B cell (primary cell): ENCODE measurements at regions not wholly inside any gene's neighbourhood (a gene's known extent, or its start where the extent isn't known, plus 50 kb on each side); places are given as distances from the start of the nearest gene placed in this dataset.

Source experiments
- ATAC-seq: fragments of 200-7000 bp; cut with Tn5 transposase; one replicate; pipeline ENCODE4 v1.10.0; 2021; ENCODE audit warnings: low read depth, mild to moderate bottlenecking, moderate number of reproducible peaks, moderate library complexity
- CTCF ChIA-PET: fragments of 350-600 bp; sonication (Branson Sonifier 250); formaldehyde crosslinking; loops from one replicate; lab custom pipeline; 2021; ENCODE audit warnings: antibody characterized with exemption, inconsistent platforms; lab: Charles Lee
- POLR2A ChIA-PET: fragments of 350-600 bp; sonication (Branson Sonifier 250); formaldehyde crosslinking; loops from one replicate; lab custom pipeline; 2021; ENCODE audit warnings: antibody characterized with exemption; lab: Charles Lee
- DNase-seq: peaks from one replicate; pipeline ENCODE4 v3.0.0; 2013
- H2AFZ ChIP-seq: 2 replicates; pipeline ENCODE4 v1.6.1; 2012; ENCODE audit warnings: mild to moderate bottlenecking, low read depth, low read length; ENCODE audit not compliant: insufficient read depth, poor library complexity, severe bottlenecking
- H3K27ac ChIP-seq, 2 donors: 1 replicate in 1 of 2; 2 replicates in 1 of 2; pipeline ENCODE4 v1.5.1; 2012 to 2013; ENCODE audit warnings: low read length in 2 of 2, mild to moderate bottlenecking in 2 of 2, moderate library complexity in 1 of 2
- H3K27me3 ChIP-seq, 4 experiments: fragments of 200-600 bp in 1 of 4; sonication (generic) in 1 of 4; replicated peaks in 1 of 4; 1 replicate in 2 of 4; 2 replicates in 2 of 4; pipeline versions ENCODE4 v1.6.1 to v1.7.0; 2013 to 2016; ENCODE audit warnings: low read length in 3 of 4, mild to moderate bottlenecking in 2 of 4, mixed read lengths in 1 of 4, moderate library complexity in 1 of 4; ENCODE audit not compliant: insufficient read depth in 4 of 4, control insufficient read depth in 3 of 4; ENCODE audit errors: control extremely low read depth in 1 of 4
- H3K36me3 ChIP-seq, 2 experiments: replicated peaks in 1 of 2; 1 replicate in 1 of 2; 2 replicates in 1 of 2; pipeline versions ENCODE4 v1.6.1 to v1.7.1; 2013; ENCODE audit warnings: low read length in 1 of 2; ENCODE audit not compliant: insufficient read depth in 2 of 2, control insufficient read depth in 1 of 2; ENCODE audit errors: control extremely low read depth in 1 of 2, extremely low read depth in 1 of 2
- H3K4me1 ChIP-seq, 2 donors: fragments of 200-600 bp in 1 of 2; sonication (generic) in 1 of 2; 1 replicate in 1 of 2; 2 replicates in 1 of 2; pipeline versions ENCODE4 v1.5.1 to v1.6.1; 2013 to 2017; ENCODE audit warnings: low read length in 2 of 2; ENCODE audit not compliant: control insufficient read depth in 2 of 2, insufficient read depth in 2 of 2
- H3K4me2 ChIP-seq: replicated peaks from 2 replicates; pipeline ENCODE3; 2012; ENCODE audit warnings: mild to moderate bottlenecking, low read depth, low read length; ENCODE audit not compliant: poor library complexity, severe bottlenecking
- H3K4me3 ChIP-seq, 5 experiments: fragments of 200-600 bp in 1 of 5; sonication (generic) in 1 of 5; 1 replicate in 3 of 5; 2 replicates in 2 of 5; pipeline versions ENCODE4 v1.5.1 to v1.7.0; 2011 to 2016; ENCODE audit warnings: low read length in 4 of 5, mild to moderate bottlenecking in 4 of 5, low read depth in 2 of 5, control low read depth in 1 of 5, moderate library complexity in 1 of 5; ENCODE audit not compliant: insufficient read depth in 1 of 5; ENCODE audit errors: control extremely low read depth in 1 of 5, extremely low read depth in 1 of 5
- H3K79me2 ChIP-seq: fragments of 200-600 bp; sonication (generic); one replicate; pipeline ENCODE4 v1.6.0; 2016; ENCODE audit warnings: low read length; ENCODE audit not compliant: control insufficient read depth, insufficient read depth
- H3K9ac ChIP-seq: fragments of 200-600 bp; sonication (generic); 2 replicates; pipeline ENCODE4 v1.6.1; 2017; ENCODE audit warnings: mild to moderate bottlenecking, low read length, moderate library complexity
- H3K9me3 ChIP-seq, 3 donors: one replicate each; pipeline versions ENCODE4 v1.6.1 to v1.7.1; 2013; ENCODE audit warnings: low read length in 2 of 3; ENCODE audit not compliant: control insufficient read depth in 2 of 3, insufficient read depth in 1 of 3; ENCODE audit errors: control extremely low read depth in 1 of 3
- H4K20me1 ChIP-seq: 2 replicates; pipeline ENCODE4 v1.6.0; 2012; ENCODE audit warnings: mild to moderate bottlenecking, low read length; ENCODE audit not compliant: insufficient read depth, control insufficient read depth, poor library complexity, severe bottlenecking
- H3K27ac Mint-ChIP-seq: one replicate; pipeline ENCODE4 v1.8.0; 2021; ENCODE audit warnings: mixed read lengths
- H3K27me3 Mint-ChIP-seq: one replicate; pipeline ENCODE4 v1.8.0; 2021; ENCODE audit warnings: mixed read lengths
- H3K4me1 Mint-ChIP-seq: one replicate; pipeline ENCODE4 v1.8.0; 2021; ENCODE audit warnings: mixed read lengths
- H3K4me3 Mint-ChIP-seq: one replicate; pipeline ENCODE4 v1.8.0; 2021; ENCODE audit warnings: mixed read lengths
- H3K9me3 Mint-ChIP-seq: one replicate; pipeline ENCODE4 v1.8.0; 2022; ENCODE audit warnings: mixed read lengths; ENCODE audit not compliant: insufficient read depth
- CTCF ChIP-seq: fragments of 200-600 bp; IDR thresholded peaks from one replicate; pipeline ENCODE4 v1.8.0; 2022; ENCODE audit warnings: antibody characterized with exemption, mild to moderate bottlenecking
- EZH2 ChIP-seq: IDR thresholded peaks from 2 replicates; pipeline ENCODE4 v1.6.1; 2012; ENCODE audit warnings: borderline replicate concordance, low read depth, mild to moderate bottlenecking, moderate library complexity, low read length; ENCODE audit not compliant: insufficient read depth, poor library complexity, severe bottlenecking
- WGBS: methylation state at CpG from one replicate; pipeline ENCODE4 v1.1.5; 2013; ENCODE audit warnings: missing lambda C conversion rate; ENCODE audit not compliant: insufficient coverage; 5-methylcytosine and 5-hydroxymethylcytosine counted together
- intact Hi-C: fragments of 100-400 bp; cut with micrococcal nuclease; formaldehyde crosslinking; loops from one replicate; pipeline ENCODE4 v1.10.0; 2022

GRCh38 chr9:129518074-129518473, 102.8 kb downstream of the C9orf50 start:
- H3K79me2 ChIP-seq, result no peaks in the 10 kb centered on the region
- ChIA-PET POLR2A (no interaction called here), CTCF (no interaction called here)
- intact Hi-C loops, result no loop called here
- no peaks in the 10 kb centered on the region for H3K4me1 ChIP-seq
- no peaks in the 10 kb centered on the region for H3K36me3 ChIP-seq
- no peak overlapping the region for H3K4me3 Mint-ChIP-seq
- H3K27ac ChIP-seq, result no peak overlapping the region
- peaks cover 0 to 42% (median 25%) of the 10 kb centered on the region in 3 donors for H3K9me3 ChIP-seq
- no peaks in the 10 kb centered on the region for H3K4me1 Mint-ChIP-seq
- H3K9me3 Mint-ChIP-seq, result peaks cover 14% of the 10 kb centered on the region
- H3K27me3 ChIP-seq, result no peaks in the 10 kb centered on the region
- H2AFZ ChIP-seq, result no peak overlapping the region
- H3K9ac ChIP-seq, result no peak overlapping the region
- no peak overlapping the region for H3K27ac Mint-ChIP-seq
- DNase-seq (no peak), ATAC-seq (no peak)
- H3K27me3 Mint-ChIP-seq, result peaks cover 23% of the 10 kb centered on the region
- H3K4me2 ChIP-seq, result no peak overlapping the region
- TF ChIP-seq CTCF (no peak), EZH2 (no peak)
- H4K20me1 ChIP-seq, result no peaks in the 10 kb centered on the region
- H3K4me3 ChIP-seq, result no peak overlapping the region

GRCh38 chr9:129517006-129517405, 103.9 kb downstream of the C9orf50 start:
- 100% methylated on average over 1 of the region's 7 CpGs for WGBS
- H3K27me3 Mint-ChIP-seq, result peaks cover 18% of the 10 kb centered on the region
- H3K36me3 ChIP-seq, result no peaks in the 10 kb centered on the region
- no peak overlapping the region for H3K4me3 ChIP-seq
- no peaks in the 10 kb centered on the region for H3K79me2 ChIP-seq
- no peaks in the 10 kb centered on the region for H3K27me3 ChIP-seq
- TF ChIP-seq EZH2, result no peak
- no peak for TF ChIP-seq CTCF
- H2AFZ ChIP-seq, result no peak overlapping the region
- H3K9me3 Mint-ChIP-seq, result peaks cover 14% of the 10 kb centered on the region
- no peak overlapping the region for H3K4me2 ChIP-seq
- no peak overlapping the region for H3K27ac Mint-ChIP-seq
- ChIA-PET CTCF (interaction anchor here (0.6 kb wide), 1 partner anchor 123 kb away, joined by 5 read pairs; no protein-coding TSS in a partner anchor), POLR2A (no interaction called here)
- H3K4me1 Mint-ChIP-seq, result no peaks in the 10 kb centered on the region
- ATAC-seq (no peak), DNase-seq (no peak)
- no peak overlapping the region for H3K4me3 Mint-ChIP-seq
- H3K9me3 ChIP-seq, result peaks cover 0 to 46% (median 25%) of the 10 kb centered on the region in 3 donors
- intact Hi-C loops, result no loop called here
- H3K4me1 ChIP-seq, result no peaks in the 10 kb centered on the region
- H4K20me1 ChIP-seq, result no peaks in the 10 kb centered on the region
- no peak overlapping the region for H3K9ac ChIP-seq
- no peak overlapping the region for H3K27ac ChIP-seq
